ENCODE measurements at regions not wholly inside any gene's neighbourhood (a gene's known extent, or its start where the extent isn't known, plus 50 kb on each side); places are given as distances from the start of the nearest gene placed in this dataset.

- no peak for ATAC-seq (replicated peaks)
- no peak overlapping the region for H3K27ac Mint-ChIP-seq
- H3K4me1 Mint-ChIP-seq = no peaks in the 10 kb centered on the region
- H3K4me3 Mint-ChIP-seq = no peak overlapping the region
- no peaks in the 10 kb centered on the region for H3K9me3 Mint-ChIP-seq
- H3K36me3 Mint-ChIP-seq (ENCODE audit: low read depth) = no peaks in the 10 kb centered on the region
- peaks cover 11% of the 10 kb centered on the region for H3K27me3 Mint-ChIP-seq
Measured at GRCh38 chr10:10434312-10434711, 583.4 kb upstream of the CELF2 start.

DNA sequence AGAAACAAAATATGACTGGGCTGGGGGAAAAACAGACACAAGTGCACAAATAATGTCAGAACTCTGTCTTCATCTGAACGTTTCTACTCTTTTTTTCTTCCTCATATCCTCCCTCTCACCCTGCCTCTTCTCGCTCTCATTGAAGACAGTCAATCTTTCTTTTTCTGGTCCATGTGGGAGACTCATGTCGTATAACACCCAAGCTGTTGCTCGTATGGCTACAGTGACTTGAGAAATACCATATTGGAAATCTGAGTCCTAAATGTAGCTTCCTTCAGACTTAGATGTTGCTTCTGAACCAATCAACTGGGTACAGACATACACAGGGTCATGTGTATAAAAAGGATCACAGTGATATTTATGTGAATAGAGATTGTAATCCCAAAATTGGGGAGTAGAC is 579.8 kb upstream of the CELF2 start:
- Mint-ChIP-seq H3K36me3 (ENCODE audit: low read depth) (no peaks in the 10 kb centered on the region), H3K4me3 (no peak overlapping the region), H3K4me1 (no peaks in the 10 kb centered on the region), H3K27ac (no peak overlapping the region), H3K27me3 (peaks cover 2% of the 10 kb centered on the region), H3K9me3 (no peaks in the 10 kb centered on the region)
- no peak for ATAC-seq (replicated peaks)

DNA sequence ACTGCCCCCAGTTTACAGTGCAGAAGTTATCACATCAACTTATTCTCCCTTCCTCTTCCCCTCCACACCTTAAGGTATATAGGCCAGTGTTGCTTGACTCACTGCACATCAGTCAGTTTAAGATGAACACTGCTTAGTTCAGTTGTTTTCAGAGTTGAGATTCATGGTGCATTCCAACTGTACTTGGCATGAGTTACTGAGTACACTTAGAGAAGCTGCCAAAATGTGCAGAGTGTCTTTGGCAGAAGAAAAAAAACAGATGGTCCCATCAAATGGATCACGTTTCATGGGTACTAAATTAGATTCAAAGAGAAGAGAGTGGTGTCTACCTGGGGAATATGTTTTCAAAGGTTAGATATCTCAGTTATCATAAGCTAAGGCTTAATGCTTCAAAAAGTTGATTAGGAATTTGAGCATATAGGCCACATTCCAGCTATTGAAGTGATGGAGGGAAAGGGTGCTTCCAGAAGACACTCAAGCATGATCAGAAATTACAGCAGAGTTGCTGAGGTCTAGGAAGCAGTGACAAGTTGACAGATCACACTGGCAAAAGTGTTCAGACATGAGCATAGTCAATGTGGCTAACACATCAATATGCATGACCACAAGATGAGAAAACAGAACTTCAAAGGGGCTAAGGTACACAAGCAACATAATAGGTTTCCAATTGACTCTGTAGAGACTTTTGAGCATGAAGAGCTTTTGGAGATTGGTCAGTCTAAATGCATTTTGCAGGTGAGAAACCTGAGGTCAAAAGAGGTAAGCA is 579.2 kb upstream of the CELF2 start:
- H3K27me3 Mint-ChIP-seq = peaks cover 2% of the 10 kb centered on the region
- H3K4me1 Mint-ChIP-seq = no peaks in the 10 kb centered on the region
- H3K4me3 Mint-ChIP-seq = no peak overlapping the region
- no peak overlapping the region for H3K27ac Mint-ChIP-seq
- ATAC-seq (replicated peaks) = peak; percentile 23
- no peaks in the 10 kb centered on the region for H3K9me3 Mint-ChIP-seq
- no peaks in the 10 kb centered on the region for H3K36me3 Mint-ChIP-seq (ENCODE audit: low read depth)

DNA sequence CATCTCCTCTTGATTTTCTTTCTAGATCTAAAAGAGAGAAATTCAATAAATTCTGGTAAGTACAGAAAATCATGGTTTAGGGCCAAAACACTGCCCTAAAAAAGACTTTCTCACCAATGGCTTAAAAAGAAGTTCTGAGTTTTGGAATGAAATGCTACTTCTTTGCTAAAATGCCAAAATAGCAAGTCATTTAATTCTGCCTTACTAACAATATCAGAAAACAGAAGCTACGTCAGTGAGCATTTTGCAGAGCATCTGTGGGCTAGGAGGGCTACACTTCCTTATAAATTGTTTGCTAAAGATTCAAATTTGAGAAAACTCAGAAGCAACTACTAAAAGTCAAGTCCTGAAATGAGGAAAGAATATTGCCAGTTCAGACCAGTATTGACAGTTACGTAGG is 560.8 kb upstream of the CELF2 start:
- H3K27ac Mint-ChIP-seq = no peak overlapping the region
- H3K27me3 Mint-ChIP-seq = peaks cover 18% of the 10 kb centered on the region
- H3K4me3 Mint-ChIP-seq = no peak overlapping the region
- ATAC-seq (replicated peaks) = no peak
- H3K4me1 Mint-ChIP-seq = no peaks in the 10 kb centered on the region
- peaks cover 5% of the 10 kb centered on the region for H3K9me3 Mint-ChIP-seq
- H3K36me3 Mint-ChIP-seq (ENCODE audit: low read depth) = no peaks in the 10 kb centered on the region

DNA sequence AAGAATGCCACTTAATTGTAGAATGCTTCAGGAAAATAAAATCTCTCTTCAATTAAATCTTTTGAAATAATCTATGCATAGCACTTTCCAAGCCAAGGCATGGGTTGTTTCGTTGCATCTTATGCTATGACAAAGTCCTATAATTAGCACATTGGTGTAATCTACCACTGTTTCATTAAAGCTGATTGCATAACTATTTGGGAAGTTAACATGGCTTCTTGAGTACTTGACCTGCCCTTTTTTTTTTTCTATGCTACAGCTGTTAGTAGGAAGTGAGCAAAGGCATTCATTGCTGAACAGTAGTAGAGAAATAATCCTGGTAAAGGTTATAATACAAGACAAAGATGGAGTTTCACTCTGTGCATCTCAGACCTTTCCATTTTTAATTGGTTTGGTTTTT is 557.2 kb upstream of the CELF2 start:
- Mint-ChIP-seq H3K27ac (no peak overlapping the region), H3K9me3 (no peaks in the 10 kb centered on the region), H3K36me3 (ENCODE audit: low read depth) (no peaks in the 10 kb centered on the region), H3K4me1 (no peaks in the 10 kb centered on the region), H3K27me3 (peaks cover 14% of the 10 kb centered on the region), H3K4me3 (no peak overlapping the region)
- ATAC-seq (replicated peaks) = no peak

DNA sequence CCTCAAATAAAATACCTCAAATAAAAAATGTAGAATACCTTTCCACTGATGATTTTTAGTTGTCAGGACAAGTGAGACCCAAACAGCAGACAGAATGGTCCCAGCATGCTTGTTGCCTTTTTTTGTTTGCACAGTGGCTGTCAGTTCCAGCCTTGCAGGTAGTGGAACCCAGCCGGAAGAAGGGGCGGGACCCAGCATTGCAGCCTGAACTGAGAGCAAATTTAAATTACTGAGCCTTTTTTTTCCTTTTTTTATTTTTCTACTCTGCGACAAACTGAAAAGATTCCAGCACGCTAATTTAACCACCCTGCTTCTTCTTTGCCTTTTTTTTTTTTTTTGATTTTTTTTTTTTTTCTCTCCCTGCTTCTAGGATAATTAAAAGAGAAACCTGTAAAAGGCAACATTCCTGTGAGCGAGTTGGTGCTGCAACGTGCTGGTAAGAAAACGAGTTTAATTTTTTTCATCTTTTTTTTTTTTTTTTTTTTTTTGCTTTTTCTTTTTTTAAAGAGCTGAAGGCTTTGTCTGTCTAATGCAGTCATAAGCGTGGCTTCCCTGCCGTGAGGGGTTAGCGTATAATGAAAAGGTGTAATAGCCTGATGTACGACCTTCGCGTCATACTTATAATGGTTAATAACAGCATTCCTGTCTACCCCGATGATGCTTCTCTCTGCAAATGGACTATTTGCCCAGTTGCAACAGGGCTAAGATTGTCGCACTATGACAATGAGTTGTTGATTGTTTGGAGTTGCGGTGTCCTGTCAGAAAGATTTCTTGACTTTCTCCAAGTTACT is 555.3 kb upstream of the CELF2 start:
- no peak overlapping the region for H3K4me3 Mint-ChIP-seq
- no peaks in the 10 kb centered on the region for H3K9me3 Mint-ChIP-seq
- H3K27ac Mint-ChIP-seq = no peak overlapping the region
- no peaks in the 10 kb centered on the region for H3K4me1 Mint-ChIP-seq
- H3K36me3 Mint-ChIP-seq (ENCODE audit: low read depth) = no peaks in the 10 kb centered on the region
- peaks cover 14% of the 10 kb centered on the region for H3K27me3 Mint-ChIP-seq
- no peak for ATAC-seq (replicated peaks)

GRCh38 chr10:10471758-10472157 is 545.9 kb upstream of the CELF2 start:
- H3K27me3 Mint-ChIP-seq = peaks cover 23% of the 10 kb centered on the region
- H3K27ac Mint-ChIP-seq = no peak overlapping the region
- no peak overlapping the region for H3K4me3 Mint-ChIP-seq
- peaks cover 13% of the 10 kb centered on the region for H3K9me3 Mint-ChIP-seq
- H3K4me1 Mint-ChIP-seq = no peaks in the 10 kb centered on the region
- ATAC-seq (replicated peaks) = no peak
- no peaks in the 10 kb centered on the region for H3K36me3 Mint-ChIP-seq (ENCODE audit: low read depth)

DNA sequence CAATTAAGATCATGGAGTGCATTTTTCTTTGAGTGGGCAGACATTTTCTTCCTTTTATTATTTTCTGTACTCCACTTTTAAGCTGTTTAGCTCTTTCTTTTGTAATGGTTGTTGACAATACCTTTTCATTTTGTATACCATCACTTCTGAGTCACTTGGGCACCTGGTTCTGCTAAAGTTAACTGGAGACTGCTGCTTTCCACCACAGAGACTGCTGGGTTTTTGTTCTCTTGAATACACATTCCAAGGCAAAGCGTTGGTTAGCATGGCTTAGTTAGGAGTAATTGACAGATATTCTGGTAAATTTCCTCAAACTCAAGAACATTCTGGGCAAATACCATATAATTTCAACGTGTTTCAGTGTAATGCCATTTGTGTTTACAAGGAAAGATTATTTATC is 541.9 kb upstream of the CELF2 start:
- Mint-ChIP-seq H3K36me3 (ENCODE audit: low read depth) (no peaks in the 10 kb centered on the region), H3K27me3 (peaks cover 31% of the 10 kb centered on the region)

DNA sequence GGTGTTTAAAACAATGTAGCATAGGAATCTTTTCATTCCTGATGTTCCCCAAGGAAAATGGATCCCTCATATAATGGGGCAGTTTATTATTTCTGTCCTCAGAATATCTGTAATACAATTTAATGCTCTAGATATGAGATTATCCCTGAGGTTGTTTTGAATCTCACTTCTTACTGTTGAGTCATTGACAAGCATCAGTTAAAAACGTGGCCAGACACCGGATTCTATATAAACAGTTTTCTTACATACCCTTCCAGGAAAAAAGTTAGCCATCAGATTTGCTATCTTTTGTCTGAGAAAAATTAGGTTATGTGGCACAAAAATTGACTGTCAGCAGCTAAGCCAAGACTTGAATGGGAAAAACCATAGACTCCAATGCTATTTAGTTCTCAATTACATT is 539.8 kb upstream of the CELF2 start:
- Mint-ChIP-seq H3K27me3 (peaks cover 43% of the 10 kb centered on the region), H3K9me3 (peaks cover 8% of the 10 kb centered on the region), H3K27ac (no peak overlapping the region), H3K4me3 (no peak overlapping the region), H3K36me3 (ENCODE audit: low read depth) (no peaks in the 10 kb centered on the region), H3K4me1 (no peaks in the 10 kb centered on the region)
- ATAC-seq (replicated peaks) = no peak

More for the DNA sequence above, 541.9 kb upstream of the CELF2 start:
- H3K4me1 Mint-ChIP-seq = no peaks in the 10 kb centered on the region
- H3K4me3 Mint-ChIP-seq = no peak overlapping the region
- no peak overlapping the region for H3K27ac Mint-ChIP-seq
- no peak for ATAC-seq (replicated peaks)
- H3K9me3 Mint-ChIP-seq = peaks cover 13% of the 10 kb centered on the region

DNA sequence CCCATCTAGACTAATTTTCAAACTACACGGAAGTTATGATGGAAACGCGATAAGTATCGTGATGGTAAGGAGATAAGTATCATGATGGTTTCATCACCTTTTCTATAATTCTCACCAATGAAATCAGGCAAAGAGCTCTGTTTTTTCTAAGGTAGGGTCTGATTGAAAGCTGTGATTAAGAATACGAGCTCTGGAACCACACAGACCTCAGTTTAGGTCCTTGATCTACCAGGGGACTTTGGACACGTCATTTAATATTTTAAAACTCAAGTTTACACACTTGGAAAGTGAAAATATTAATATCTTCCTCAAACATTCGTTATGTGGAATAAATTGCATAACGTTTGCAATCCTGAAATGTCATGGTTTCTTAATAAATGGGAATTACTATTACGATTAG is 538.2 kb upstream of the CELF2 start:
- peaks cover 42% of the 10 kb centered on the region for H3K27me3 Mint-ChIP-seq
- H3K4me3 Mint-ChIP-seq = no peak overlapping the region
- no peak overlapping the region for H3K27ac Mint-ChIP-seq
- ATAC-seq (replicated peaks) = no peak
- peaks cover 5% of the 10 kb centered on the region for H3K9me3 Mint-ChIP-seq
- no peaks in the 10 kb centered on the region for H3K4me1 Mint-ChIP-seq
- H3K36me3 Mint-ChIP-seq (ENCODE audit: low read depth) = no peaks in the 10 kb centered on the region

GRCh38 chr10:10482613-10483012 is 535.1 kb upstream of the CELF2 start:
- Mint-ChIP-seq H3K27ac (no peak overlapping the region), H3K36me3 (ENCODE audit: low read depth) (no peaks in the 10 kb centered on the region), H3K27me3 (peaks cover 30% of the 10 kb centered on the region), H3K9me3 (no peaks in the 10 kb centered on the region), H3K4me1 (no peaks in the 10 kb centered on the region), H3K4me3 (no peak overlapping the region)
- ATAC-seq (replicated peaks) = no peak

GRCh38 chr10:10489076-10489475 is 528.6 kb upstream of the CELF2 start:
- no peaks in the 10 kb centered on the region for H3K4me1 Mint-ChIP-seq
- H3K27ac Mint-ChIP-seq = no peak overlapping the region
- H3K4me3 Mint-ChIP-seq = no peak overlapping the region
- H3K36me3 Mint-ChIP-seq (ENCODE audit: low read depth) = no peaks in the 10 kb centered on the region
- H3K27me3 Mint-ChIP-seq = peaks cover 38% of the 10 kb centered on the region
- H3K9me3 Mint-ChIP-seq = no peaks in the 10 kb centered on the region
- ATAC-seq (replicated peaks) = no peak

- no peak for ATAC-seq (replicated peaks)
- Mint-ChIP-seq H3K36me3 (ENCODE audit: low read depth) (no peaks in the 10 kb centered on the region), H3K27ac (no peak overlapping the region), H3K27me3 (peaks cover 40% of the 10 kb centered on the region), H3K4me1 (no peaks in the 10 kb centered on the region), H3K9me3 (no peaks in the 10 kb centered on the region), H3K4me3 (no peak overlapping the region)
Measured at GRCh38 chr10:10489805-10490571, 527.7 kb upstream of the CELF2 start.

DNA sequence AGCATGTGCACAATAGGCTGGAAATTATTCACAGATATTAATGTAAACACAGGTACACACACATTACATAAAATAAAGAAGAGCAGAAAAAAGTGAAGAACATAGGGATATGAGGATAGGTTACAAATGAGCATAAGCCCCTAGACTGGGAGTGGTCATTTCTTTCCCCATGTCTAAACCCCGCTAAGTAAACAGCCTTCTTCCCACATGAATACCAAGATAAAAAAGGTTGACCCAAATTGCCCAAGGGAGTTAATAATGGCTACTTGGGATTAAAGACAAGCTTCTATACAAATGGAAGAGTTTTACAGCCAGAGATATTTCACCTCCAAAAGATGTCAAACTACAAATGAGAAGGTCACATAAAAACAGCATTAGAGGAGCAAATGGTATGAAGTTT is 527.1 kb upstream of the CELF2 start:
- Mint-ChIP-seq H3K4me1 (no peaks in the 10 kb centered on the region), H3K36me3 (ENCODE audit: low read depth) (no peaks in the 10 kb centered on the region), H3K27ac (no peak overlapping the region), H3K9me3 (no peaks in the 10 kb centered on the region), H3K27me3 (peaks cover 40% of the 10 kb centered on the region), H3K4me3 (no peak overlapping the region)
- ATAC-seq (replicated peaks) = no peak

GRCh38 chr10:10492420-10492819 is 525.3 kb upstream of the CELF2 start:
- peak; percentile 28 for ATAC-seq (replicated peaks)
- Mint-ChIP-seq H3K27me3 (peaks cover 48% of the 10 kb centered on the region), H3K4me1 (no peaks in the 10 kb centered on the region), H3K36me3 (ENCODE audit: low read depth) (no peaks in the 10 kb centered on the region), H3K4me3 (no peak overlapping the region), H3K9me3 (no peaks in the 10 kb centered on the region), H3K27ac (no peak overlapping the region)

Data from activated T-helper 17 cell treated with anti-CD3 and anti-CD28 coated beads, Interleukin-2, amount 50 U/mL, for 72 hours (primary cell).